Non-pigmented ciliary epithelial cell (primary cell): ENCODE measurements at regions not wholly inside any gene's neighbourhood (a gene's known extent, or its start where the extent isn't known, plus 50 kb on each side); places are given as distances from the start of the nearest gene placed in this dataset.
A peak's percentile ranks its signal among the peaks of the same experiment; 100 is the strongest.

Experiments used
- DNase-seq: peaks from one replicate; pipeline ENCODE4 v3.0.0-alpha.2; 2010; ENCODE audit warnings: low read depth

DNA sequence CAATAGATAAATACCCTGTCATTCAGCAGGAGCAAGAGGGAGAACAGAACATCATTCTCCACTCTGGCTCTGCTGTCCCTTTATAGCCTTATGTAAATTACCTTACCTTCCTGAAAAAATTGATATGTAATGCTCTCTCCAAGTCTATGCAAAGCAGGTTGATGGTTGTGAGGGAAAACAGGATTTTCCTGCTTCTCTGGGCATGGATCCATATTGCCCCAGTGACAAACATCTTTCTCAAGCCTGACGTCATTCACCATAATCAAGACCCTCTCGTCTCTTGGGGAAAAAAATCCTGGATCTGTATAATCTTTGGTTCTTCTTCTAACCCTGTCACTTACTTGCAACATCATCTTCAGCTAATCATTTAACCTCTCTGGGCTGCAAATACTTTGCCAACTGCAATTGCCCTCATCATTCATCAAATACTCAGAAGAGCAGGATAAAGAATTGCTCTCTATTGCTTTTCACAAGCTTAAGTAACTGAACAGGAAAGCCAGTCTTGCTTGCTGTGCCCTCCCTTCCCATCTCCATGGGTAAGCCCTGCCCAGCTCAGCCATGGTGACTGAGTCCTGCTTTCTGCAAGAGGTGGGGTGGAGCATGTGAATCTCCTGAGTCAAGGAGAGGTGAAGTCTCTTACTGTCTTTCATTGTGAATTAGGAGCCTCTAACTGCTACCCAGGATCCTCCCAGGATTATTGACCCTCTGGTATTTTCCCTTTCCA lies 123.7 kb upstream of the KLF7 start:
- DNase-seq = no peak

DNA sequence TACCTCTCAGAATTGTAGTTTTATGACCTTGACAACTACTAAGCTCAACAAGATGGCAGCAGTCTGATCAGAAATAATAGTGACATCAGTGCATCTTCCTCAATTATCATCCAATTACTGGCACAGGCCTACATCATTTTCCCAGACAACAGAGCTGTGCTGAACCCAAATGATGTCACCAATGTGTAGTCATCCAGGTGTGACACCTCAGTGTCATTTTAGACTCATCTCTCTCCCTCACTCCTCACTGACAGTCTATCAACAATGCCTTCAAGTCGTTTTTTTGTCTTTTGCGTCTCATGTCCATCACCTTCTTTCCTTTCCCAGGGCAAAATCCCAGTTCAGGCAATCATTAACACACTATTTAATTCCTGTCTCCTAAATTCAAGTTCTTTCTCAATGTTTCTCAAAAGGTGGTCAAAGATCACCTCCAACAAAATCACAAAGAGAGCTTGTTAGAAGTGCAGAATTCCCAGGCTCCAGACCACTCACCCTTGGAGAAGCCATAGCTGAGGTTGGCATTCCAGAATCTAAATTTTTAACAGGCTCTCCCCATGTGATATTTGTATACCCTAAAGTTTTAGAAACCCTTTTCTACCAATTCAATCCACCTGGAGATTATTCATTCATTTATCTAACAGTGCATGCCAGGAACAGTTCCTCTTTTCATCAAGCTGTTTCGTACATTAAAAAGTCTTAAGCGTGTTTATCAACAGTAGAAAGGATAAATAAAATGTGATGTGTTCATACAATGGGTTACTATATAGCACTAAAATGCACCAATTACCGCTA lies 125.3 kb upstream of the KLF7 start:
- no peak for DNase-seq

DNA sequence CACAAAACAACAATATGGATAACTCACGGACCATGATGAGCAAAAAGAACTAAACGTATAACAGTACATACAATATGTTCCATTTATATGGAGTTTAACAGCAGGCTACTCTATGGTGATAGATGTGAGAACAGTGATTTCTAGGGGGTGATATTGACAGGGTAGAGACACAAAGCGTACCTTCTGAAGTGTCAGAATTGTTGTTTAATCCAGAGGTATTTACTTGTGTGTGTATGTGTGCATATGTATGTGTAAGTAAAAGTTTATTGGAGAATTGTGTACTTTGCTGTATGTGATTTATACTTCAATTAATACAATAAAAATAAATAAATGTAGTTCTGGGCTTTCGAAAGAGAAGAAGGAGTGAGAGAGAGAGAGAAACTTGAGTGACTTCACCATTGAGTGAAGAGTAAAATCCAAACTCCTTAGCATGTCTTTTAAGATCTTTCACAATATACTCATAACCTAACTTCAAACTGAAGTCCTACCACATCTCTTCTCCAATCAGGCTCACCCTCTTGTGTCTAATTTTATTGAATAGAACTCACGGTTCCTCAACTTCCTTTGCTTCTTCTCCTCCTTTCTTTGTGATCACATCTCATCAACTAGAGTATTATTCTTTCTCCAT lies 126.0 kb upstream of the KLF7 start:
- DNase-seq = no peak

DNA sequence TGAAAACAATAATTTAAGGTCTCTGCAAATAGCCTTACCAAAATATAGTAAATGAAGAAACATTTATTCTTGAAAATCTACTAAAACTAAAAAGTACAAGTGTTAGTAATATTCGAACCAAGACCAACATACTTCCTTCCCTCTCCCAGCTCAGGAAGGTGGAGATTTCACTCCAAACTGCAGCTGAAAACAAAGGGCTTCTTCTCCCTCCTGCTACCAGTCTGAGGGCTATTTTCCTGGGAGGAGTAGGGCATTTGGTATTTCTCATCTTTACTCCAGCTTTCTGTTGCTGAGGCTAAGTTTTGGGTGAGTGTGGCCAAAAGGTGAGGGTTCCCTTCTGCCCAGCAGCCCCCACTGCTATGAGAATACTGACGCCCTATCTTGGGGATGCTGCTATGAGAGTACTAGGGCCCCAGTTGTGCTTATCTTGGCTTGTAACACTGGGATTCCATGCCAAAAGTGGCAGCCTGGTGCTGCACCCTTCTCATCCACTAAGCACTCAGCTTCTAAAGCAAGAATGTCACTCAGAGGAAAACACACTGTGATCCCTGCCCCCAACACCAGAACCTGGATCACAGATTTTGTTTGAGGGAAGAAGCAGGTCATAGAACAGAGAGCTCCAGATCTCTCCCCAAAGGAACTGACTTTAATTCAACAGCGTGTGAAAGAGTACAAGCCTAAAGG lies 130.7 kb upstream of the KLF7 start:
- DNase-seq = no peak

DNA sequence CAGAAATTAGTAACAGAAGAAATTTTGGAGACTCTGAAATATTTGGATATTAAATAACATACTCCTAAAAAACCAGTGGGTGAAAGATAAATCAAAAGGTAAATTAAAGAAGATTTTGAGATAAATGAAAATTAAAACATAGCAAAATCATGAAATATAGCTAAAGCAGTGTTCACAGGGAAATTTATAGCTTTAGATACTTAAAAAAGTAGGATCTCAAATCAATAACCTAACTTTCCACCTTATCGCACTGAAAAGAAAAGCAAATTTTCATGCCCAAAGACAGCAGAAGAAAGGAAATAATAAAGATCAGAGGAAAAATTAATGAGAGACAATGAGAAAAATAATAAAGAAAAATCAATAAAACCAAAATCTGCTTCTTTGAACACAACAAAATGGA lies 135.1 kb upstream of the KLF7 start:
- DNase-seq = no peak

DNA sequence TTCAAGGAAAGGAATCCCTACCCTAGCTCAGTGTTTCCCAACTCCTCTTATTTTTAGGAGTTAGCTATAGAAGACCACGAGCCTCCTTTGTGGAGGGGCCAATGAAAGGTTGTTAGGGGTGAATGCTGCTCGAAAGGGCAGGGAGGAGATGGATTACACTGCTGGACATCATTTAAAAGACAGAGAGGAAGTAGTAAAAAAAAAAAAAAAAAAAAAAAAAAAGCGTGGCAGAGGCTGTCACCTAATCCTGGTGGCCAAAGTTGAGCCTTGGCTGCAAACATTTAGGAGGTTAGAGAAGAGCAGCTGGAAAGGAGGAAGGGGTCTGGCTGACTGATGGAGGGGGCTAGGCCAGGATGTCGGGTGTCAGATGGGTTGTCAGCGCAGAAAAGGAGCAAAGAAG lies 139.0 kb upstream of the KLF7 start:
- no peak for DNase-seq

DNA sequence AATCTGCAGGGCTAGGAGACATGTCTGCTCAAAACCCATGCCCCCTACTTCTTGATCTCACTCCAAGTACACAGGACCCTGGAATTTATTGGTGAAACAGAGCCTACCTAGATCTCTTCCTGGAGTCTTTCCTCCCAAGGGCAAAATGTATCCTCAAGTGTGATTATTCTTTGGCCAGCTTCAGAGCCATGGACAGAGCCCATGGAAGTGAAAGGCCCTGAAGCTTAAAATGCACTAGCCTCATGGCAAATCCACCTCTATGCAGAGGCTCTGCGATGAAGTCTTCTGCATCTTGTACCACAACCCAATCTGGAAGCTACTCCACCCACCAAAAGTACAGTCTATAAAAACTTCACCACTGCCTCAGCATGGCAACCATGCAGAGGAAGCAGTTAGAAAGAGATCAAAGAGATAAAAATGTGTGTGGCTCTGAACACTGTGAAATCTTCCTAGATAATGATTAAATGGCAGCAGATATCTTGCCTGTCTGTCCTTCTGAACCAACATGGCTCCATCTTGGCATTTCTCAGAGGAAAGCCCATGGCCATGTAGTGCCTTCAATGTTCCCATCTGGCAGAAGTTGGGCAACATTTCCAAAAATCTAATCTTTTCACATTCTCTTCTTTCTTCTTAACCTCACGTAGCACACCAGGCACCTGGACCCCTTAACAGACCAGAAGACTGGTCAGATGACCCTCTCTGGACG lies 142.9 kb upstream of the KLF7 start:
- DNase-seq = no peak

DNA sequence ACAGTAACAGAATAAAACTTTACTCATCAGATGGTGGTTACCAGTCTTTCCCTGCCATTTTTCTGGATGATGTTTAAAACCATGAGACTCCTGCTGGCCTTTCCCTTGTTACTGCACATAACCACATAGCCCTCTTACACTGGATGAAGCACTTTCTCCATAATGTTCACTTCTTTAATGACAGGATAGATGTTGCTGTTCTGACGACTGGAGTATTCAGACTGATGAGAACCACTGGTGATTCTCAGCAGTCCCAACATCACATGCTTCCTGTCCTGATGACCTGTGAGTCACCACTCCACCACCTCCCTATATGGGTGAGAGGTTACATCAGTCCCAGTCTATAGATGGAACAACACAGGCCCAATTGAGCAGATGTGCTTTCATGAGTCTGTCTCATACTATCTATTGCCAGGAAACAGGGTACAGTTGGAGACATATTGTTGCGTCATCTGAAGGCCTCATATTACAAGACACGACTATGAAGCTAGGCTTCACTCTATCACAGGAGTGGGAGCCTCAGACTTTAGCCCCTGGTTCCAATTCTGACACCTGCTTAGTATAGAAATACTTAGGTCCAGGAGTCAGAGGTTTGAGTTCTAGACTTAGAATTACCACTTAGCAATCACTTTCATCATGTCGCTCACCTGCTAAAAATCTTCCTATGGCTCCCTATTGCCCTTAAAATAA lies 145.7 kb upstream of the KLF7 start:
- DNase-seq = peak; percentile 95

DNA sequence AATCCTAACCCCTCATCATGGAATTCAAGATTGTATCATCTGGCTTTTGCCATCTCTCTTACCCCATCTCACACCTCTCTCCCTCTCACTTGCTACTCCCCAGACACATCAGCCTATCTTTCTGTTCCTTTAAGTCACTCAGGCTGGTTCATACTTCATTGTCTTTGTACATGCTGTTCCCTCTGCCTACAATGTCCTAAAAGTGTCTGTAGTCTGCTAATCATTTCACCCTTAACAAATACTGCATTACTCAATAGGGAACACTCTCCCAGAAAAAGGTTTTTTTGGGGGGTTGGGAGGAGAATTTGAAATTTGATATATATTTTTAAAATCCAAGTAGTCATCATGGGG lies 146.2 kb upstream of the KLF7 start:
- no peak for DNase-seq

DNA sequence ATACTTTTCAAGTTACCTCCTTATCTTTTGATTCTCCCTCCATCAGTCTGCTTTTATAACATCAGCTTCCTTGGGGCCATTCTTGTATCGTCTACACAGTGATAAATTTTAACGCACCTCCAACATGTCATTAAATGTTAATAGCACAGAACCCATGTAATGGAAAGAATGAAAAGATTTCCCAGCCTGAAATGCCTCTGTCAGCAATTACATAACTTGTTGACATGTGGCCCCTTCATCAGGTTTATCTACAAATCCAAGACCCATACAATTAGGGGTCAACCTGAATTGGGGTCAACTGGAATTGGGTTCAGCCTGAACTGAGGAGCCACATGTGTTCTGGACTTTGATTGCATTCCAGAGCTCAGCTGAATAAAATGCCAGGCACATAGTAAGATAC lies 148.2 kb upstream of the KLF7 start:
- no peak for DNase-seq

DNA sequence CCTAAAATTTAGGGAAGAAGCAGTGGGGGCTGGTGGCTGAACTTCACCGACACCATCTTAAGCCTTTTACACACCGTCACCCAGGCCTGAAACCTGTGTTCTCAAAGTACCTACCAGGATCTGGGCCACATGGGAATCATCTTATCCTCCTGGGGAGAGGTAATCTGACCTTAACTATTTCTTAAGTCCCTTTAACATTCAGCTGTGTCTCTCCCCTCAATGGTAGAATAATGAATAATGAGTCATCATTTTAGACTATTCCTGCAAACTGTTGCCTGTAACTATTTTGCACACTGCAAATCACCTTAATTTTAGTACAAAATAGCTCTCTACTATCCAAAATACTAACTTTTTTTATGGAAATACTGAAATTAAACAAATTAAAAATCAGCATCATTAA lies 149.4 kb upstream of the KLF7 start:
- no peak for DNase-seq

DNA sequence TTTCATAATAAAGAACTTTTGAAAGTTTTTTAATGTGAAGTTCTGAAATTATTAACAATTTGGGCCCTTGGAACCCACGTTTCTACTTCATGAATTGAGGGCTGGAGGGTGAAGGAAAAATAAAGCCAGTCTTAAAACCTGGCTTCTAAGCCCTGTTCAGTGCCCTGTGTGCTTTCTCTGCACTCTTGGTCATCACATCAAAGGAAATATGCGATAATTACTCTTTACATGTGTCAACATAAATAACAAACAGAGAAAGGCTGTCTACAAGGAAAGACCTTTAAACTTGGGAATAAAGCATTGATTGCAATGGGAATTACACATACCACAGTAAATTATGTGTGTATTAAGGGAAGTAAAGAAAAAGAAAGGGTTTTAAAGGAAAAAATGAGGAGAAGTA lies 150.7 kb upstream of the KLF7 start:
- no peak for DNase-seq

DNA sequence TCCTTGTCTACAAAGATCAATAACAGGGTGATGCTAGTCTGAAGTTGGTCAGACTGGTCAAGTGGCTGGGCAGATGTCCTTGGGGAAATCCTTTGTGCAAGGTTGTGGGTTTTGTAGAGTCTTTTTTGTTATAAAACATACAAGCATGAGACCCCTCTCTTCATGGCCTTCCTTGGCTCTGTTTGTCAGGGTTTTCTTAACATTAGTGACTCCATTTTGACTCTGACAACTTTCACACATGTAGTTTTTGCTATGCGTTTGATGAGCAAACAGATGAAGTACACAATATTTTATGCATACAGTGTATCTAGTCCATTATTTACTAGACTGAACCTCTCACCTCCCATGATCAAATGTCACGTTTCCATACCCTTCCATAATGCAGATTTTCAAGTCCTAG lies 151.2 kb upstream of the KLF7 start:
- DNase-seq = no peak

DNA sequence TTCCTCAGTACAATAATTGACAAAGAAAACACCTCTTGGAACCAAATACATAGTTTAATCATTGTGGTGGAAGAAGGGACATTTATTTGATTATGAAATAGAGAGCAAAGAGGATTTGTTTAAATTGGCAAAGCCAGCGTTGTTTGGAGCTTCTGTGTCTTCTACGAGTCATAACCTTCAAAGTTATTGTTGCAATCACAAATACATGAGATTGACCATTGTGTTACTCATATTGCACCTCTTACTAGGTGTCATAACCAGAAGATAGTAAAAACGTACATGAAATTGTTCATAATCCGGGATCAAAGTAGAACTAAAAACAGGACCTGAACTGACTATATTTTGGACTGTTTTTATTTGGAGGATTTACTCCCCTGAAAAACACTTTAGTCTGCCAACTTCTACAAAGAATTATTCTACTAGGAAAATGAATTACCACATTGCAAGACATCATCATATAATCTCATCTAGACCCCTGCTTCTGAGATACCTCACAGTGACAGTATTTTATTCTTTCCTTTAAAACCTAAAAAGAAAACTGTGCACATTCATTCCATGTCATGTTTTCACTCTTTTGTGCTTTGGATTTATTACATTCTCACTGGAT lies 151.7 kb upstream of the KLF7 start:
- DNase-seq = no peak

DNA sequence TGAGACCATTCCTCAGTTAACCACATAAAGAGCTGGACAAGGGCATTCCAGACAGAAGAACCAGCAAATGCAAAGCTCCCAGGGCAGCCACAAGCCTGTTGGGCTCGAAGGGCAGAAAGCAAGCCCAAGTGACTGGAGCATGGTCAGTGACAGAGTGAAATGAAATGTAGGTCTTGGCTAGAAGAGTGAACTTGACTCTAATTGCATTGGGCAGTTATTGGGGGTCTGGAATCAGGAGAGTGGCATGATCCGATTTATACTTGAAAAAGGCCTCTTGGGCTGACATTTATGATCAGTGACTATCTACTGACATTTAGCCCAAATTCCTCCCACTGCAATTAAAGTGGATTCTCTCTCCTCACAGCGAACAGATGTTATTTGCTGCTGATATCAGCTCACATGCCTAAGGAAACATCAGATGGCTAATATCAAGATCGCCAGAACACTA lies 152.5 kb upstream of the KLF7 start:
- no peak for DNase-seq

DNA sequence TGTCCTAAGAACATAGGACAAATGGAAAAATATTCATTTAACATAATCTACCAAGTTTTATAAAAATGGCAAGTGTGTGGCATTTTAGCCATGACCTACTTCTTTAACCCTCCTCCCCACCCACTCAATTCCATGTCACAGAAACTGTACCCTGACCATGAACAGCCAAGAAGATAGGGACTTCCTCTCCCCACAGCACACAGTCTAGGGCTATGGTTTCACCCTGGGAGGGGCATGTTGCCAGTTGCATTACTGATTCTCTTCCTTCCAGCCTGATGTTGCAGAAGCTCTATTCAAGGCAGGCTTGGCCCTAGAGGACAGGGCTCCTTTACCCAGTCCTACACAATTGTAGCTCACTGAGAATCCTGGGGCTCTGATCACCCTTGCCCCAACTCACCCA lies 153.6 kb upstream of the KLF7 start:
- DNase-seq = no peak

DNA sequence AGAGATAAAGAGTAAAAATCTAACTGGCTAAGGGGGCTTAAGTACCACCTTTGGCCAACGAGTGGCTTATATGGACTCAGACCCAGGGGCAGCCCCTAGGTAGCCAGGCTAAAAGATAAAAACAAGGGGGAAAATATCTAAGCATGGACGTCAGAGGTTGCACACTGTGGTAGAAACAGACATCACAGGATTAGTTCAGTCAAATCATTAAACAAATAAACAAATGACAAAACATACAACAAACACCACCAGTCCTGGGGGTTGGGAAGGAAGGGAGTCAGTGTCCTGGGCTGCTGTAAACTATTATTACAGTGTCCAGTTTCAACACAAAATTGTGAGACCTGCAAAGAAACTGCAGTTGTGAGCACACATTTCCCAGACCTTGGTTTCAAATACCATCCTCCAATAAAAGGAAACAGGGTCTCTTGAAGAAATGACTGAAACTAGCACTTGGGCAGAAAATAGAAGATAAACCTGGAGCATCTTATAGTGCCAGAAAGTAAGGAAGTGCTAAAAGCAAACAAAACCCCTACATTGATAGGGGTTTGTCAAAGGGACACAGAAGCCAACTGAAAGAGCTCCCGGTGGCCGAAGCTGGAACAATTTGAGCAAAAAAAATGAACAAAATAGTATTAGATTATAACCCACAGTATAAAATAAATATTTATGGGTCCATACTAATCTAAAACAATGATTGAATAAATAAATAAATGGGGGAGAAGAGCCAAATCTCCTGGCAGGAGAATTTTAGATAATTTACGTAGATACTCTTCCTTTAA lies 154.8 kb upstream of the KLF7 start:
- DNase-seq = no peak

DNA sequence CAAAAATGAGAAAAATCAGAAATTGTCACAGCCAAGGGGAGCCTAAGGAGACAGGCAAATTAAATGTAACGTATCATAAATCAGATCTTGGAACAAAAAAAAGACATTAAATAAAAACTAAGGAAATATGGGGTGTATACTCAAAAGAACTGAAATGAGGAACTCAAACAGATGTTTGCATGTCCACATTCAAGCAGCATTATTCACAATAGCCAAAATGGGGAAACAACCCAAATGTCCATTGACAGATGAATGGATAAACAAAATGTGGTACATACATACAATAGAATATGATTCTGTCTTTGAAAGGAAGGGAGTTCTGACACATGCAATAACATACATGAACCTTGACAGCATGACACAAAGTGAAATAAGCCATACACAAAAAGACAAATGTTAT lies 155.8 kb upstream of the KLF7 start:
- DNase-seq = no peak

DNA sequence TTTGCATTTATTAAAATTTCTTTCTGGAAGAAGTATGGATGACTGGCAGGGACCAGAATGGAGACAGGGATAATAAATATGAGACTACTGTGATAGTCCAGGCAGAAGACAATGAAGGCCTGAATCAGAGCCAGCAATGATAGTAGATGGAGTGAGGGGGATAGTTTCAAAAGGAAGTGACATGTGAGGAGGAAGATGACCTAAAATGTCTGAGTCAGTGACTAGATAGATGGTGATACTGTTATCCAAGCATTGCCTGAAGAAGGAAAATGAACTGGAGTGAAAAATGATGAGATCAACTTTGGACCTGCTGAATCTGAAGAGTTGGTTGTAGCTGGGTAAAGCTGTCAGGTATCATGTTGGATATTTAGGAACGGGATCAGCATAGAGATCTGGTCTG lies 158.3 kb upstream of the KLF7 start:
- no peak for DNase-seq

DNA sequence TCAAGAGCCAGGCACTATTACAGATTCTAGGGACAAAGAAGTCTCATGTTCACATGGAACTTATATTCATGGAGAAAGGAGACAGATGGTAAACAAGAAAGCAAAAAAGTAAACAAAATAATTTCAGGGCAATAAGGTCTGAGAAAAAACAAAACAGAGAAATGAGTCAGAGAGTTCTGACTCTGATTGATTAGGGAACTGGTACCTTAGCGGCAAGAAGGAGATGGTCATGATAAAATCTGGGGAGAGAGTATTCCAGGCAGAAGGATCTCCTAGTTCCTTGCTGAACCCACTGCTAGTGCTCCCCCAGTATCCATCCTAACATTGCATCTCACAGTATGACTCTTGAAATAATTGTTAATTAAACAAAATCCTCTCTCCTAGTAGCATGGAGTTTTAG lies 161.8 kb upstream of the KLF7 start:
- DNase-seq = no peak
